DND-41 (cell line): ENCODE measurements at regions not wholly inside any gene's neighbourhood (a gene's known extent, or its start where the extent isn't known, plus 50 kb on each side); places are given as distances from the start of the nearest gene placed in this dataset.

Source experiments
- EZH2 ChIP-seq: IDR thresholded peaks from 3 replicates; pipeline ENCODE4 v1.6.1; 2012; ENCODE audit warnings: borderline replicate concordance, low read depth, mild to moderate bottlenecking, moderate library complexity, low read length, inconsistent platforms; ENCODE audit not compliant: severe bottlenecking
- TF ChIP-seq, protein P1 (sequence below): IDR thresholded peaks from 2 replicates; pipeline ENCODE4 v1.5.1; 2012; ENCODE audit warnings: borderline replicate concordance, low read length, moderate library complexity, mild to moderate bottlenecking; ENCODE audit not compliant: poor library complexity, severe bottlenecking; ENCODE audit errors: extremely low read depth

DNA sequence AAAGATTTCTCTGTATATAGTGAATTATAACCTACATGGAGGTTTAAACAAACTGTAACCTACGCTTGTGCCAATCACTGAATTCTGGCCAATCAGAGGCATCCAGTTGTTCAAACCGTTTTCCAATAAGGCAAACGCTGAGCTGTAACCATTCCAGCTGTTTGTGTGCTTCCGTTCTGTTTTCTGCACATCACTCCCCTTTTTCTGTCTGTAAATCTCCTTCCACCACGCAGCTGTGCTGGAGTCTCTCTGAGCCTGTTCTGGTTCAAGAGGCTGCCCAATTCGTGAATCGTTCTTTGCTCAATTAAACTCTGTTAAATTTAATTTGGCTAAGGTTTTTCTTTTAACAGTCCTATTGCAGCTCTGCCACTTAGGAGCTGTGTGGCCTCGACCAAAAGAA lies 552.5 kb downstream of the FGF9 start:
- TF ChIP-seq, protein P1, sequence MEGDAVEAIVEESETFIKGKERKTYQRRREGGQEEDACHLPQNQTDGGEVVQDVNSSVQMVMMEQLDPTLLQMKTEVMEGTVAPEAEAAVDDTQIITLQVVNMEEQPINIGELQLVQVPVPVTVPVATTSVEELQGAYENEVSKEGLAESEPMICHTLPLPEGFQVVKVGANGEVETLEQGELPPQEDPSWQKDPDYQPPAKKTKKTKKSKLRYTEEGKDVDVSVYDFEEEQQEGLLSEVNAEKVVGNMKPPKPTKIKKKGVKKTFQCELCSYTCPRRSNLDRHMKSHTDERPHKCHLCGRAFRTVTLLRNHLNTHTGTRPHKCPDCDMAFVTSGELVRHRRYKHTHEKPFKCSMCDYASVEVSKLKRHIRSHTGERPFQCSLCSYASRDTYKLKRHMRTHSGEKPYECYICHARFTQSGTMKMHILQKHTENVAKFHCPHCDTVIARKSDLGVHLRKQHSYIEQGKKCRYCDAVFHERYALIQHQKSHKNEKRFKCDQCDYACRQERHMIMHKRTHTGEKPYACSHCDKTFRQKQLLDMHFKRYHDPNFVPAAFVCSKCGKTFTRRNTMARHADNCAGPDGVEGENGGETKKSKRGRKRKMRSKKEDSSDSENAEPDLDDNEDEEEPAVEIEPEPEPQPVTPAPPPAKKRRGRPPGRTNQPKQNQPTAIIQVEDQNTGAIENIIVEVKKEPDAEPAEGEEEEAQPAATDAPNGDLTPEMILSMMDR: no peak
- no peak for TF ChIP-seq EZH2
